LNCaP clone FGC (cell line): ENCODE measurements at regions not wholly inside any gene's neighbourhood (a gene's known extent, or its start where the extent isn't known, plus 50 kb on each side); places are given as distances from the start of the nearest gene placed in this dataset.

ENCODE experiments used
- DNase-seq: peaks from one replicate; pipeline ENCODE4 v3.0.0-alpha.2; 2011; ENCODE audit warnings: low read depth
- H3K4me3 ChIP-seq: 2 replicates; pipeline ENCODE4 v1.5.1; 2011; ENCODE audit warnings: mild to moderate bottlenecking, low read depth, low read length, control low read depth
- CTCF ChIP-seq: IDR thresholded peaks from 2 replicates; pipeline ENCODE4 v1.5.1; 2012; ENCODE audit warnings: mild to moderate bottlenecking; ENCODE audit not compliant: control insufficient read depth, insufficient read depth; ENCODE audit errors: extremely low read depth

GRCh38 chr18:66129248-66129647, 378.4 kb downstream of the CDH7 start:
- H3K4me3 ChIP-seq, result no peak overlapping the region
- TF ChIP-seq CTCF, result no peak
- DNase-seq, result no peak

- DNase-seq, result no peak
- no peak for TF ChIP-seq CTCF
- H3K4me3 ChIP-seq, result no peak overlapping the region
These were observed 375.5 kb downstream of the CDH7 start for GRCh38 chr18:66126266-66126665.

- peak; percentile 34 for TF ChIP-seq CTCF
- H3K4me3 ChIP-seq, result no peak overlapping the region
- DNase-seq, result peak; percentile 2
These were observed 373.6 kb downstream of the CDH7 start for GRCh38 chr18:66124394-66124793.

GRCh38 chr18:66119347-66119746, 368.5 kb downstream of the CDH7 start:
- H3K4me3 ChIP-seq, result no peak overlapping the region
- TF ChIP-seq CTCF, result no peak

GRCh38 chr18:66111018-66111417, 360.2 kb downstream of the CDH7 start:
- DNase-seq, result no peak
- no peak overlapping the region for H3K4me3 ChIP-seq
- TF ChIP-seq CTCF, result no peak

More at GRCh38 chr18:66119347-66119746, 368.5 kb downstream of the CDH7 start:
- DNase-seq, result no peak

GRCh38 chr18:66110607-66111006, 359.8 kb downstream of the CDH7 start:
- no peak overlapping the region for H3K4me3 ChIP-seq
- TF ChIP-seq CTCF, result no peak
- DNase-seq, result no peak

- TF ChIP-seq CTCF, result no peak
- no peak overlapping the region for H3K4me3 ChIP-seq
- no peak for DNase-seq
These were observed 359.2 kb downstream of the CDH7 start for GRCh38 chr18:66109981-66110380.
